Upper lobe of left lung (tissue), 6 donors: ENCODE measurements at regions not wholly inside any gene's neighbourhood (a gene's known extent, or its start where the extent isn't known, plus 50 kb on each side); places are given as distances from the start of the nearest gene placed in this dataset.

ENCODE experiments used
- ATAC-seq, 2 donors: fragments of 200-7000 bp; cut with Tn5 transposase; one replicate each; pipeline ENCODE4 v1.9.1; 2022; ENCODE audit warnings: mild to moderate bottlenecking in 2 of 2, moderate library complexity in 2 of 2; ENCODE audit not compliant: low FRiP score in 2 of 2
- DNase-seq, 2 donors: peaks; one replicate each; pipeline ENCODE4 v3.0.0-alpha.2; 2019 to 2020
- H3K27ac ChIP-seq, 4 donors: fragments of 200-600 bp; sonication (generic); one replicate each; pipeline ENCODE4 v1.5.1; 2016 to 2019
- H3K27me3 ChIP-seq, 4 donors: fragments of 200-600 bp; sonication (generic); one replicate each; pipeline ENCODE4 v1.5.1; 2017 to 2019
- H3K36me3 ChIP-seq, 4 donors: fragments of 200-600 bp; sonication (generic); one replicate each; pipeline ENCODE4 v1.5.1; 2016 to 2019
- H3K4me1 ChIP-seq, 4 donors: fragments of 200-600 bp; sonication (generic); one replicate each; pipeline ENCODE4 v1.5.1; 2018 to 2019
- H3K4me3 ChIP-seq, 4 donors: fragments of 200-600 bp; sonication (generic); one replicate each; pipeline ENCODE4 v1.5.1; 2017 to 2019; ENCODE audit warnings: mild to moderate bottlenecking in 2 of 4, moderate library complexity in 1 of 4
- H3K9me3 ChIP-seq, 4 donors: fragments of 200-600 bp; sonication (generic); one replicate each; pipeline ENCODE4 v1.5.1; 2018 to 2019
- EP300 ChIP-seq, 4 donors: sonication (generic); formaldehyde crosslinking; IDR thresholded peaks; one replicate each; pipeline ENCODE4 v1.5.1; 2017; ENCODE audit warnings: antibody characterized with exemption in 4 of 4, control low read depth in 2 of 4
- POLR2A ChIP-seq, 4 donors: fragments of 450-650 bp; IDR thresholded peaks; one replicate each; pipeline ENCODE4 v1.5.1; 2016 to 2017; ENCODE audit warnings: antibody characterized with exemption in 4 of 4, mild to moderate bottlenecking in 2 of 4
- POLR2AphosphoS5 ChIP-seq, 2 donors: sonication (generic); formaldehyde crosslinking; IDR thresholded peaks; one replicate each; pipeline ENCODE4 v1.5.1; 2017; ENCODE audit warnings: antibody characterized with exemption in 2 of 2
- WGBS, 2 donors: methylation state at CpG; one replicate each; pipeline ENCODE4 v1.1.5; 2017 to 2018; 5-methylcytosine and 5-hydroxymethylcytosine counted together
- TF ChIP-seq, protein P1 (sequence below), 6 experiments: fragments of 450-650 bp in 4 of 6; fragments of 200-600 bp in 2 of 6; sonication (generic) in 2 of 6; IDR thresholded peaks; one replicate each; pipeline ENCODE4 v1.5.1; 2016 to 2019; ENCODE audit warnings: antibody characterized with exemption in 6 of 6
- donor health status: DM: no; HTN: no; CAD: no; lungs with moderate emphysema.
- donor health status: DM: no; HTN: yes; CAD: no; lungs with severe emphysema.

DNA sequence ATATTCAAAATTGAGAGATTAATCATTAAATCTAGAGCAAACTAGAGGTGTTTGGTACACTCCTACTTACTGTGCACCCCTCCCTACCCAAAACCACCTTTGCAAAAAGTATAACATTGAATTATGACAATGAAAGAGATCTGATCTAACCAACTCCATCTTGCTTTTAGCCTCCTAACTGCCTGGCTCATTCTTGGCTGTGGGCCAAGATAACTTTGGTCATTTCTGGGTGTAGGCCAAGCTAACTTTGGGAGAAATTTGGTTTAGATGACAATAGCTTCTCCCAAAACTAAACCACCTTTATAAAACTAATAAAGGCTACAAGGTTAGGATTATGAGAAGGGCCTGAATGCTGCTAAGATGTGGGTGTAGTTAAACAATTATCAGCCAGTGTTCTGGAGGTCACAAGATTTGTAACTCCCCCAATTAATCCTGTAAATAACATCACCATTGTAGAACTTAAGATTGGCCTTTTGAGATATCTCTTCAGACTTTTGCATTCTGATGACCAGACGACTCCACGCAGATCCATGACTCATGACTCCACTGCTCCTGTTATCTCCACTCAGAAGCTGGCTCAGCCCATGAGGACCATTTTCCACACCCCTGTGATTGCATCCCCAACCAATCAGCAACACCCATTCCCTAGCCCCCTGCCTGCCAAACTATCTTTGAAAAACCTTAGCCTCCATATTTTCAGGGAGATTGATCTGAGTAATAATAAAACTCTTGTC, 160.2 kb downstream of the FBXO15 start:
- no peak for DNase-seq
- 89 to 96% methylated on average over 2 of the region's 2 CpGs for WGBS, 2 donors

DNA sequence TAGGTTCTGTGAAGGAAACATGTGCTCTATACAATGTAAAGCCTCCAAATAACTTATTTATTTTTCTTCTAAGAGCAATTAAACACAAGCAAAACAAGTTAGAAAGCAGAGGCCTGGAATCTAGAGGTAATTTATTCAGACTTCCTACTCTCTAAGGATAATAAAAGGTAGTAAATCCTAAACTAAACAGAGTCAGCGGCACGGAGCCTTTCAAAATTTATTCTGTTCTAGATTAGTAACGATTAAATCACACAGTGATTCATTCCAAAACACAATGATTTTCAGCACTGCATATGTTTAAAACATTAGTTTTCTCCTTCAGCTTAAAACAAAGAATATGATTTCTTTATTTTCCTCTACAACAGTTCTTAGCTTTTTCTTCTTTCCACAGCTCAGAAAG, 160.9 kb downstream of the FBXO15 start:
- Histone ChIP-seq H3K27ac (no peak overlapping the region), H3K4me3 (no peak overlapping the region), H3K27me3 (no peaks in the 10 kb centered on the region), H3K4me1 (no peaks in the 10 kb centered on the region), H3K36me3 (no peaks in the 10 kb centered on the region), H3K9me3 (no peaks in the 10 kb centered on the region)
- ATAC-seq: no peak
- TF ChIP-seq EP300 (IDR thresholded peaks at IDR 0.05) (no peak), POLR2AphosphoS5 (IDR thresholded peaks at IDR 0.05) (no peak), POLR2A (IDR thresholded peaks at IDR 0.05) (no peak)
- TF ChIP-seq, protein P1, sequence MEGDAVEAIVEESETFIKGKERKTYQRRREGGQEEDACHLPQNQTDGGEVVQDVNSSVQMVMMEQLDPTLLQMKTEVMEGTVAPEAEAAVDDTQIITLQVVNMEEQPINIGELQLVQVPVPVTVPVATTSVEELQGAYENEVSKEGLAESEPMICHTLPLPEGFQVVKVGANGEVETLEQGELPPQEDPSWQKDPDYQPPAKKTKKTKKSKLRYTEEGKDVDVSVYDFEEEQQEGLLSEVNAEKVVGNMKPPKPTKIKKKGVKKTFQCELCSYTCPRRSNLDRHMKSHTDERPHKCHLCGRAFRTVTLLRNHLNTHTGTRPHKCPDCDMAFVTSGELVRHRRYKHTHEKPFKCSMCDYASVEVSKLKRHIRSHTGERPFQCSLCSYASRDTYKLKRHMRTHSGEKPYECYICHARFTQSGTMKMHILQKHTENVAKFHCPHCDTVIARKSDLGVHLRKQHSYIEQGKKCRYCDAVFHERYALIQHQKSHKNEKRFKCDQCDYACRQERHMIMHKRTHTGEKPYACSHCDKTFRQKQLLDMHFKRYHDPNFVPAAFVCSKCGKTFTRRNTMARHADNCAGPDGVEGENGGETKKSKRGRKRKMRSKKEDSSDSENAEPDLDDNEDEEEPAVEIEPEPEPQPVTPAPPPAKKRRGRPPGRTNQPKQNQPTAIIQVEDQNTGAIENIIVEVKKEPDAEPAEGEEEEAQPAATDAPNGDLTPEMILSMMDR (IDR thresholded peaks at IDR 0.05): no peak
- DNase-seq: no peak
- 82 to 87% methylated on average over 3 of the region's 3 CpGs for WGBS, 2 donors

More for the DNA sequence above, 160.2 kb downstream of the FBXO15 start:
- H3K9me3 ChIP-seq: no peaks in the 10 kb centered on the region
- ATAC-seq: no peak
- TF ChIP-seq POLR2A (IDR thresholded peaks at IDR 0.05): no peak
- no peak for TF ChIP-seq EP300 (IDR thresholded peaks at IDR 0.05)
- no peak for TF ChIP-seq POLR2AphosphoS5 (IDR thresholded peaks at IDR 0.05)
- TF ChIP-seq, protein P1 (IDR thresholded peaks at IDR 0.05): no peak
- no peaks in the 10 kb centered on the region for H3K36me3 ChIP-seq
- no peaks in the 10 kb centered on the region for H3K27me3 ChIP-seq
- H3K4me3 ChIP-seq: no peak overlapping the region
- no peak overlapping the region for H3K27ac ChIP-seq
- no peaks in the 10 kb centered on the region for H3K4me1 ChIP-seq

DNA sequence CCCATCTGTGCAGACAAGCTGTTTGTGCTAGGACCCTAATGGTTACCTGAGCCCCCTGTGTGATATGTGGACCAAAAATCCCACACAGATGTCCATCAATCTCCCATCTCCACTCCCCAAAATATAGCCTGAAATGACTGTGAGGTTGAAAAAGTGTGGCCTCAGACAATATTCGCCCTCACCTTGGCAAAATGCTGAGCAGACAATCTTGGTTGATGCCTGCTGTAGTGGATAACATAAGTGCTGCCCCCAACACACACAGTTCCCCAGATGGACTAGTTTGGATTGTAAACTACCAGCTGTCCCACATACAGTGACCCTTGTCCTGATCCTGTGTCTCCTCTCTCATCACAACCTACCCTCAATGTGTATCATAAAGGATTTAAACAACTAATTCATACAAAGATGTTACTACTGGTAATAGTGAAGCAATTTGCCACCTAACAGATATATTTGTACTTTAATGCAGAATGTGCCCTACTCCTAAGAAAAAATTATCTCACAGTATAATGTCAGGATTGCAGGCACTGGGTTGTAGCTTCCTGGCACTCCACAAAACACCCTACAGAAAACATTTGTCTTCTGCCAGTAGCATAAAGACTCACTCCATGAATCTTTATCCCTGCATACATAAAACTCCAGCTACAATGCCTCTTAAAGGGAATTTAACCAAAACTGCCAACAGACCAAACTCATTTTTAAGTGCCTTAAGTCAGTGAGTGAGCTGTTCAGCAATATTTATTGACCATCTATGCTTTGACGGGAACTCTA, 161.6 kb downstream of the FBXO15 start:
- ATAC-seq (no peak), DNase-seq (no peak)
- Histone ChIP-seq H3K36me3 (no peaks in the 10 kb centered on the region), H3K4me3 (no peak overlapping the region), H3K4me1 (no peaks in the 10 kb centered on the region), H3K27me3 (no peaks in the 10 kb centered on the region), H3K9me3 (no peaks in the 10 kb centered on the region), H3K27ac (no peak overlapping the region)
- TF ChIP-seq POLR2A (IDR thresholded peaks at IDR 0.05): no peak
- no peak for TF ChIP-seq POLR2AphosphoS5 (IDR thresholded peaks at IDR 0.05)
- TF ChIP-seq, protein P1 (IDR thresholded peaks at IDR 0.05): no peak
- TF ChIP-seq EP300 (IDR thresholded peaks at IDR 0.05): no peak
- 57 to 73% methylated on average over 2 of the region's 2 CpGs for WGBS, 2 donors

DNA sequence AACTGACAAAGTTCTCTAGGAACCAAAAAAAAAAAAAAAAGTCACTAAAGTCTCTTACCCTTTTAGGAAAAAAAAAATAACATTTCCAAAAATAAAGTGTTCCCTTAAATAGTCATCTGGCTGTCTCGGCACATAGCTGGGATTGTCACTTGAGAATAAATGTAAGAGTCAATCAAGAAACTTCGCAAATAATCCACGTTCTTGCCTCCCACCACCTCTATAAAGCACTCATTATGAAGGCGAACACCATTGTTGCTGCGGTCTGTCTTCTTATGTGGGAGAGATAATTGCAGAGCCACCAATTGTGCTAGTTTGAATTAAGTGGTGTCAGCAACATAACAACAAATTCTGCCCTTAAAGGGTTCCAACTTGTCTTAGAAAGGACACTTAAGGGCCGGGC, 163.7 kb downstream of the FBXO15 start:
- no peak for TF ChIP-seq POLR2A (IDR thresholded peaks at IDR 0.05)
- no peak for TF ChIP-seq POLR2AphosphoS5 (IDR thresholded peaks at IDR 0.05)
- TF ChIP-seq, protein P1 (IDR thresholded peaks at IDR 0.05): no peak
- no peak for TF ChIP-seq EP300 (IDR thresholded peaks at IDR 0.05)
- no peaks in the 10 kb centered on the region for H3K9me3 ChIP-seq
- DNase-seq: no peak
- H3K27ac ChIP-seq: no peak overlapping the region
- no peaks in the 10 kb centered on the region for H3K4me1 ChIP-seq
- no peak overlapping the region for H3K4me3 ChIP-seq
- WGBS, 2 donors: 86 to 88% methylated on average over 6 of the region's 6 CpGs
- H3K36me3 ChIP-seq: no peaks in the 10 kb centered on the region
- no peaks in the 10 kb centered on the region for H3K27me3 ChIP-seq
- no peak for ATAC-seq
